ENCODE measurements at regions not wholly inside any gene's neighbourhood (a gene's known extent, or its start where the extent isn't known, plus 50 kb on each side); places are given as distances from the start of the nearest gene placed in this dataset.
A peak's percentile ranks its signal among the peaks of the same experiment; 100 is the strongest.

DNA sequence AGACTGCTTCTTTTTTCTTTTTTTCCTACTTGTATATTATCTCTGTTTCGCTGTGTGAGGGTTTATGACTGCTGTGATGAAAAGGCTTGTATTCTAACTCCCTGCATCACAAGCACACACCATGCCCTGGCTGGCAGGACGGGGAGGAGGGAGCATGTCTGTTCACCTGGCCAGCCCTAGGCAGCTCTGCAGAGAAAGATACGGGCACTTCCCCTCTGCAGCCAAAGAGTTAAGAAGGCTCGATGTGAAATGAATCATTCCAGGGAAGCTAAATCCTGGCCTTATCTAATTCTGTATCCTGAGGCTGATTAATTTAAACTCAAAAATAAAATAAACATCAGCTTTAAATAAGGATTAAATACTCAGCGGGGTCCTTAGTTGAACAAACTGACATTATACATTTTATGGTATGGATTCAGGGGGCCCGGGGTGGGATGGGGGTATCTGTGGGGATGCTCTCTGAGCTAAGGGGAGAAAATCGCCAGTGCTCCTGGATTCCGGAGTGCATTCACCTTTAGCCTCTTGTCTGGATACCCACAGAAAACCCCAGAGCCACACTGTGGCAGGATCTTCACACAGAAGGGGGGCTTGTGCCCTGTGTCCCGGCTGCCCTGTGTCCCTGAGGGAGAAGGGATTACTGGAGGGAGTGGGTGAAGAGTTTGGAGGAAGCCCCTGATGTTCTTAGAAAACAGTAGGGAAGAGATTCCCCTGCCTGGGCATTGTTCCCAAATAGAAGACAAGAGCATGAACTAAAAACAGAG, 321.5 kb downstream of the NPHP4 start:
- Histone ChIP-seq H3K4me1 (no peaks in the 10 kb centered on the region), H3K4me3 (no peak overlapping the region), H3K36me3 (no peaks in the 10 kb centered on the region), H3K9me3 (peaks cover 0 to 10% (median 9%) of the 10 kb centered on the region in 4 donors), H3K27ac (no peak overlapping the region), H3K27me3 (no peaks in the 10 kb centered on the region)
- TF ChIP-seq POLR2A (IDR thresholded peaks at IDR 0.05) (no peak), EP300 (IDR thresholded peaks at IDR 0.05) (no peak)
- 42 to 52% (median 46%) methylated on average over 9 of the region's 9 CpGs for WGBS, 5 donors
- DNase-seq: no peak
- intact Hi-C loops (cut with DNase I; ENCODE audit: low total_unique reads): no loop called here

DNA sequence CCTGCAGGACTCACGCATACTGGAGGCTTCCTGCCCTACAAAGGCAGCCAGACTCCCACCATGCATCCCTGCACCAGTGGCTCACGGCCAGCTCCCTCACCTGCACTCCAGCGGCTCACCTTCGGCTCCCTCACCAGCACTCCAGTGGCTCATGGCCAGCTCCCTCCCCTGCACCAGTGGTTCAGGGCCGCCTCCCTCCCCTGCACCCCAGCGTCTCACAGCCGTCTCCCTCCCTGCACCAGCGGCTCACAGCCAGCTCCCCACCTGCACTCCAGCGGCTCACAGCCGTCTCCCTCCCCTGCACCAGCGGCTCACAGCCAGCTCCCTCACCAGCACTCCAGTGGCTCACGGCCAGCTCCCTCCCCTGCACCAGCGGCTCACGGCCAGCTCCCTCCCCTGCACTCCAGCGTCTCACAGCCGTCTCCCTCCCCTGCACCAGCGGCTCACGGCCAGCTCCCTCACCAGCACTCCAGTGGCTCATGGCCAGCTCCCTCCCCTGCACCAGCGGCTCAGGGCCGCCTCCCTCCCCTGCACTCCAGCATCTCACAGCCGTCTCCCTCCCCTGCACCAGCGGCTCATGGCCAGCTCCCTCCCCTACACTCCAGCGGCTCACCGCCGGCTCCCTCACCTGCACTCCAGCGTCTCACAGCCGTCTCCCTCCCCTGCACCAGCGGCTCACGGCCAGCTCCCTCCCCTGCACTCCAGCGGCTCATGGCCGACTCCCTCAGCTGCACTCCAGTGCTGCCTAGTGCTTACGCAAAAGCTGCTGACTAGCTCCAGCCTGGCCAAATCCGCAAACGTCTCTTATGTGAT, 324.5 kb downstream of the NPHP4 start:
- H3K36me3 ChIP-seq: no peaks in the 10 kb centered on the region
- 57 to 72% (median 67%) methylated on average over 30 to 34 of the region's 34 CpGs for WGBS, 5 donors
- no peaks in the 10 kb centered on the region for H3K9me3 ChIP-seq
- H3K4me1 ChIP-seq: no peaks in the 10 kb centered on the region
- H3K4me3 ChIP-seq: no peak overlapping the region
- H3K27me3 ChIP-seq: peaks cover 0 to 24% (median 0%) of the 10 kb centered on the region in 3 donors
- H3K27ac ChIP-seq: no peak overlapping the region
- TF ChIP-seq, protein P1, sequence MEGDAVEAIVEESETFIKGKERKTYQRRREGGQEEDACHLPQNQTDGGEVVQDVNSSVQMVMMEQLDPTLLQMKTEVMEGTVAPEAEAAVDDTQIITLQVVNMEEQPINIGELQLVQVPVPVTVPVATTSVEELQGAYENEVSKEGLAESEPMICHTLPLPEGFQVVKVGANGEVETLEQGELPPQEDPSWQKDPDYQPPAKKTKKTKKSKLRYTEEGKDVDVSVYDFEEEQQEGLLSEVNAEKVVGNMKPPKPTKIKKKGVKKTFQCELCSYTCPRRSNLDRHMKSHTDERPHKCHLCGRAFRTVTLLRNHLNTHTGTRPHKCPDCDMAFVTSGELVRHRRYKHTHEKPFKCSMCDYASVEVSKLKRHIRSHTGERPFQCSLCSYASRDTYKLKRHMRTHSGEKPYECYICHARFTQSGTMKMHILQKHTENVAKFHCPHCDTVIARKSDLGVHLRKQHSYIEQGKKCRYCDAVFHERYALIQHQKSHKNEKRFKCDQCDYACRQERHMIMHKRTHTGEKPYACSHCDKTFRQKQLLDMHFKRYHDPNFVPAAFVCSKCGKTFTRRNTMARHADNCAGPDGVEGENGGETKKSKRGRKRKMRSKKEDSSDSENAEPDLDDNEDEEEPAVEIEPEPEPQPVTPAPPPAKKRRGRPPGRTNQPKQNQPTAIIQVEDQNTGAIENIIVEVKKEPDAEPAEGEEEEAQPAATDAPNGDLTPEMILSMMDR (IDR thresholded peaks at IDR 0.05): no peak
- TF ChIP-seq POLR2A (IDR thresholded peaks at IDR 0.05): no peak
- no peak for TF ChIP-seq EP300 (IDR thresholded peaks at IDR 0.05)
- no peak for TF ChIP-seq POLR2AphosphoS5 (IDR thresholded peaks at IDR 0.05)
- peak in 1 of 2 donors; percentile 13 for DNase-seq
- intact Hi-C loops (cut with DNase I; ENCODE audit: low total_unique reads): no loop called here

DNA sequence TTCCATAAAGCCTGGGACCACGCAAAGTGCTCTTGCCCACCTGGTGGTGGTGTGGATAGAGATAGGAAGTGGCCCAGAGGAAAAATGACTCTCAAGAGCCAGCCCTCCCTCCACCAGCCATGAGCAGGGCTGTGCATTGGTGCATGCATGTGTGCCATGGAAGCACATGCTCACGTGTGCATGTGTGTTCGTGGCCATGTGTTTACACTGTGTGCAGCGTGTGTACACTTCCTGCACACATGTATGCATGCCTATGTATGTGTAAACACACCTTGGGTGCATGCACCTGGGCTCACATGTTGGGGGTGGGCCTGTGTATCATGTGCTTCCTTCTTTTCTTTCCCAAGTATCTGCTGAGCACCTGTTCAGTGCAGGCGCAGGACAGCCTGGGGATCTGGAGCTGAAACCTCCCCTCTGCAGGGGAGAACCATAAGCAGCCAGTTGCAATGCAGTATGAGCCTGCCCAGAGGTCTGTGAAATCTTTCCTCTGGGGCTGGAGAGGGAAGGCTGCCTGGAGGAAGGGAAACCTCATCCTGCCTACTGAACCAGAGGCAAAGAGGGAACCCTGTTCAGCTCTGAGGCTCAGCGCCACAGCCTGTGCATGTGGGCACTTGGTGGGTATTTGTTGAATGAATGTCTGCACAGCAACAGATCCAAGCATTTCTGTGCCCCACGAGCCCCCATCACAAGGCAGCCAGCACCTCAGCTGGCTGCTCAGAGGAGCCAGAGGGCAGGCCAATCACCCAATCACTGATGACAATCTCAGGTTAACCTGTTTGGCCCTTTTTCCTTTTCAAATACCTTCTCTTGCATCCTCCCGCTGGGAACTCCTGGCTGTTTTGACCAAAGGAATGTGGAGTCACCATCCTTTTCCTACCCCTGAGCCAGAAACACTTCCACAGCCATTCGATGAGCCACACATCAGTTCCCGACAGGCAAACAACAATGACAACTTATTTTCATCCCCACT, 327.0 kb downstream of the NPHP4 start:
- intact Hi-C loops (cut with DNase I; ENCODE audit: low total_unique reads): no loop called here
- H3K4me1 ChIP-seq: no peaks in the 10 kb centered on the region
- no peak for TF ChIP-seq POLR2AphosphoS5 (IDR thresholded peaks at IDR 0.05)
- TF ChIP-seq EP300 (IDR thresholded peaks at IDR 0.05): no peak
- TF ChIP-seq, protein P1 (IDR thresholded peaks at IDR 0.05): no peak
- TF ChIP-seq POLR2A (IDR thresholded peaks at IDR 0.05): no peak
- no peak for DNase-seq
- peaks cover 0 to 47% (median 0%) of the 10 kb centered on the region in 3 donors for H3K27me3 ChIP-seq
- WGBS, 5 donors: 73 to 79% (median 74%) methylated on average over 9 to 10 of the region's 10 CpGs
- no peak overlapping the region for H3K27ac ChIP-seq
- no peaks in the 10 kb centered on the region for H3K36me3 ChIP-seq
- no peaks in the 10 kb centered on the region for H3K9me3 ChIP-seq
- no peak overlapping the region for H3K4me3 ChIP-seq

DNA sequence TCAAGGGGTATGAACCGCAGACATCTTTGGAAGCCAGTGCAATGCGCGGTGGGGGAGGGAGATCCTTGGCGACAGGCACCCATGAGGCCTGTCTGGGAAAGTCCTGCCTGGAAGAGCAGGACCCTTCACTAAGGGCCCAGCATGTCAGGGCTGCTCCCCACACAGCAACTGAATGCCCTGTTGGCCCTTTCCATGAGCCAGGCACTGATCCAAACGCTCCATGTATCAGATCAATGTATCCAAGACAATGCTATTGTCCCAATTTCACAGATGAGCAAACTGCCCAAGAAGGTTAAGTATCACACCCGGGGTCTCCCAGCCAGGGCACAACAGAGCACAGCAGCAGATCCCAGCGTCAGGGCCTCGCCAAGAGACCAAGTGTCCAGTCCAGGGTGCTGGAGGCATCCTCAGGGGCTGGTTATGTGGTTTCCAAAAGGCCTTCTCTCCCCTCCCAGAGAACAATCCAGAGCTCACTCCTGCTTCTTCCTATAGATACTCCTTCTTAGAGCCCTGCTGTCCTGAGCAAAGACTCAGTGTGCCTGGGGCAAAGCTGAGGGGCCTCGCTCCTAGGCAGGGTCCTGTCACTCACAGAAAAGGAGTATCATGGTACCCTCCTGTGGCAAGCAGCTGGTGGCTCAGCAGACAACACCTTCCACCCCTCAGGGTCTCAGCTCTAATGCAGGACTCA, 328.0 kb downstream of the NPHP4 start:
- intact Hi-C loops (cut with DNase I; ENCODE audit: low total_unique reads): no loop called here
- Histone ChIP-seq H3K36me3 (no peaks in the 10 kb centered on the region), H3K4me3 (no peak overlapping the region), H3K27me3 (peaks cover 0 to 52% (median 0%) of the 10 kb centered on the region in 3 donors), H3K9me3 (no peaks in the 10 kb centered on the region), H3K4me1 (no peaks in the 10 kb centered on the region), H3K27ac (no peak overlapping the region)
- no peak for DNase-seq
- 75 to 87% (median 85%) methylated on average over 7 to 9 of the region's 9 CpGs for WGBS, 5 donors
- no peak for TF ChIP-seq EP300 (IDR thresholded peaks at IDR 0.05)
- no peak for TF ChIP-seq POLR2A (IDR thresholded peaks at IDR 0.05)
- TF ChIP-seq, protein P1 (IDR thresholded peaks at IDR 0.05): no peak
- no peak for TF ChIP-seq POLR2AphosphoS5 (IDR thresholded peaks at IDR 0.05)
